Activated T-cell treated with anti-CD3 and anti-CD28 coated beads, Interleukin-2, amount 50 U/mL, for 72 hours (primary cell): ENCODE measurements at regions not wholly inside any gene's neighbourhood (a gene's known extent, or its start where the extent isn't known, plus 50 kb on each side); places are given as distances from the start of the nearest gene placed in this dataset.
A peak's percentile ranks its signal among the peaks of the same experiment; 100 is the strongest.
"Not testable (repeated sequence)": the region's sequence is repeated elsewhere in the genome, so short reads cannot be mapped to it uniquely, and the experiment has no call there.

ENCODE experiments used
- ATAC-seq, 2 donors: fragments of 150-1000 bp; cut with Tn5 transposase; replicated peaks in 1 of 2; 2 replicates each; pipeline ENCODE4 v1.10.0; 2021; ENCODE audit warnings: moderate library complexity in 2 of 2, mild to moderate bottlenecking in 1 of 2
- DNase-seq, 2 donors: peaks; one replicate each; pipeline ENCODE4 v3.0.0; 2021 to 2022; ENCODE audit warnings: mixed read lengths in 1 of 2
- H3K27ac Mint-ChIP-seq: one replicate; pipeline ENCODE4 v1.8.0; 2022; ENCODE audit warnings: mild to moderate bottlenecking, moderate library complexity, mixed read lengths
- H3K27me3 Mint-ChIP-seq: one replicate; pipeline ENCODE4 v1.8.0; 2022; ENCODE audit warnings: low read depth, mixed read lengths
- H3K36me3 Mint-ChIP-seq, 2 donors: one replicate each; pipeline ENCODE4 v1.8.0; 2022; ENCODE audit warnings: mixed read lengths in 2 of 2, mild to moderate bottlenecking in 1 of 2; ENCODE audit not compliant: insufficient read depth in 2 of 2
- H3K4me1 Mint-ChIP-seq: one replicate; pipeline ENCODE4 v1.8.0; 2022; ENCODE audit warnings: low read depth, mixed read lengths
- H3K4me3 Mint-ChIP-seq, 2 donors: one replicate each; pipeline ENCODE4 v1.8.0; 2022; ENCODE audit warnings: mild to moderate bottlenecking in 2 of 2, mixed read lengths in 2 of 2, moderate library complexity in 2 of 2
- H3K9me3 Mint-ChIP-seq, 2 donors: one replicate each; pipeline ENCODE4 v1.8.0; 2022; ENCODE audit warnings: mixed read lengths in 2 of 2

DNA sequence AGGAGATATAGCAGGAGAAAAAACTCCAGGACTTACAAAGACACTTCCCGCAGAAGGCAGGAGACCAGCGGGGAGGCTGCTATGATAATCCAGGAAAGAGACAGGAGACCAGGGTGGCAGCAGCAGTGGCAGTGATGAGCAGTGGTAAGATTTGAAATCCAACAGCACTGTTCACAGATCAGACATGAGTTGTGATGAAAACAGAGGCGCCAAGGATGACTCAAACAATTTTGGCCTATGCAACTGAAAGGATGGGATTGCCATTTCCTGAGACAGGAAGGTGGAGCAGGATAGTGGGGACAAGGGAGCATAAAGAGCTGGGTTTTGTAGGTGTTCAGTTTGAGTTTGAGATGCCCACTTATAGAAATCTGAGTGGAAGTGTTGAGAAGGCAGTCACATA is 108.6 kb upstream of the DYRK2 start:
- no peak for ATAC-seq
- no peaks in the 10 kb centered on the region for H3K27me3 Mint-ChIP-seq
- H3K36me3 Mint-ChIP-seq = no peaks in the 10 kb centered on the region
- H3K9me3 Mint-ChIP-seq = no peaks in the 10 kb centered on the region
- H3K27ac Mint-ChIP-seq = no peak overlapping the region
- no peak overlapping the region for H3K4me3 Mint-ChIP-seq
- H3K4me1 Mint-ChIP-seq = peaks cover 14% of the 10 kb centered on the region
- no peak for DNase-seq

DNA sequence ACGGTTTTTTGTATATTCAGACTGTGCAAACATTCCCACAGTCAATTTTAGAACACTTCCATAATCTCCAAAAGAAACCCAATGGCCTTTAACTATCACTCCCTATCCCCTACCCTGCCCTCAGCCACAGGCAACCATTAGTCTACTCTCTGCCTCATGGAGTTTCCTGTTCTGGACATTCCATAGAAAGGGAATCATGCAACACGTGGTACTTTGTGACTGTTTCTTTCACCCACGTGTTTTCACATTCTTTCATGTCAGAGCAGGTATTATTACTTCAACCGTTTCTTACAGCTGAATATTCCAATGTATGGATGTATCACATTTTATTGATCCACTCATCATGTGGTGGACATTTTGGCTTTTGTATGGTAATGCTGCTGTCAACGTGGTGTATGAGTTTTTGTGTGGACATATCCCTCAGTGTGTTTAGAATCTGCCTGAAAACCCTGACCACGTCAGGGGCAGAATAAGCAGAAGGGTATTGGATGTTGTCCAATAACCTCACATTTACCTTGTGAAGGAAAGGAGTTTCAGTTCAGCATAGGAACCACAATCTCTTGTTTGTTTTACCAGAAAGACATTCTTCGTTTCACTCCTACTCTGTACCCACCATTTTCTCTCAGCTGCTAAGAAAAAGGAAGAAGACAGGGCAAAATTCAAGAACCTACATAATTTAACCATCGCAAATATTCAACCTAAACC is 107.5 kb upstream of the DYRK2 start:
- Mint-ChIP-seq H3K4me3 (peak overlapping the region in 1 of 2 donors; percentile 1), H3K36me3 (no peaks in the 10 kb centered on the region), H3K9me3 (no peaks in the 10 kb centered on the region), H3K4me1 (peaks cover 19% of the 10 kb centered on the region), H3K27ac (no peak overlapping the region), H3K27me3 (no peaks in the 10 kb centered on the region)
- DNase-seq (no peak), ATAC-seq (no peak)

DNA sequence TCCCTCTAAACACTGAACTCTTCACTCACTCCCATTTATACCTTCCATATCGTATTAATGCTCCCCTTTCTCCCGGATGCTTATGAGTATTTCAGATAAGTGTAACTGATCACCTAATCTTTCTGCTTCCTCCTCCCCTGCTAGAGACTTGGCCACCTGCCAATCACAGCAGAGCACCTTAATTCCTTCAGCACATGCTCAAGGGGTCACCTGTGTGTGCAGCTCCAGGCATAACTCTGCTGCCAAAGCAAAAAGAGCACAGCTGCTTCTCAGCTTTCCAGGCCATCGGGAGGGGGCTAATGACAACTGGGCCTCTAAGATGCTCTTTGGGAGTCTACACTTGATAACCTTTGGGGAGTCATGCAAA is 106.9 kb upstream of the DYRK2 start:
- DNase-seq = no peak

DNA sequence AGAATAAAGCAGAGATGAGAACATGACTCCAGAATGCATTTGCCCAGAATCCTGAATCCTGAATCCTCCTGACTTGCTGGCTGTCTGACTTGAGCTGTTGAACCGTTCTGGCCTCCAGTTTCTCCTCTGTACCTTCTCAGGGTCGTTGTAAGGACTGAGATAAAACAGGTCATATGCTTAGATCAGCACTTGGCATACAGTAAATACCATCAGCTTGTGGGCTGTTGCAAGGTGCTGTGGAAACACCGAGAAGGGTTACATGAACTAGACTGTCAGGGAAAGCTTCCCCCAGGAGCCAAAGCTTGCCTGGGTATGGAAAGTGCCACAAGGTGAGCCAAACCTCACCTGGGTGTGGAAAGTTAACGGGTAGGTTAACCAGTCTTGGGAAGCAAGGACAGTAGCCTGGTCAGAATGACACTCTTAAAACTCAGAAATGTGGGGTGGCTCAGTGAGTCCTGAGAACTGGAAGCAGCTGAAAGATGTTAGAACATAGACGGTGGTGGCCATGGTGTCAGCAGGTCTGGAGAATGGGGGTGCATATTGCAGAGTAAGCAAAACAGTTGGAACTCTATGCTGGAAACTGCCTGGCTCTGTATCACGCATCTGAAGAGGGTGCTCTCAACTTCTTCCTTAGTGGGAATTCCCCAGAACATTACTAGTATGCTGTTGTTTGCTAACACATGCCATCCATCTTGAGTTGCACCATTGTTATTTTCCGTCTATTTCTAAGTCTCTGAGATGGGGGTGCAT is 105.3 kb upstream of the DYRK2 start:
- no peaks in the 10 kb centered on the region for H3K9me3 Mint-ChIP-seq
- no peak overlapping the region for H3K4me3 Mint-ChIP-seq
- no peaks in the 10 kb centered on the region for H3K27me3 Mint-ChIP-seq
- ATAC-seq (no peak), DNase-seq (no peak)
- H3K36me3 Mint-ChIP-seq = no peaks in the 10 kb centered on the region
- H3K4me1 Mint-ChIP-seq = peaks cover 19% of the 10 kb centered on the region
- H3K27ac Mint-ChIP-seq = no peak overlapping the region

More for the DNA sequence above, 106.9 kb upstream of the DYRK2 start:
- Mint-ChIP-seq H3K4me3 (peak overlapping the region; percentile 1 to 35), H3K27me3 (no peaks in the 10 kb centered on the region), H3K9me3 (no peaks in the 10 kb centered on the region), H3K4me1 (peaks cover 19% of the 10 kb centered on the region), H3K27ac (no peak overlapping the region), H3K36me3 (no peaks in the 10 kb centered on the region)
- ATAC-seq = no peak

DNA sequence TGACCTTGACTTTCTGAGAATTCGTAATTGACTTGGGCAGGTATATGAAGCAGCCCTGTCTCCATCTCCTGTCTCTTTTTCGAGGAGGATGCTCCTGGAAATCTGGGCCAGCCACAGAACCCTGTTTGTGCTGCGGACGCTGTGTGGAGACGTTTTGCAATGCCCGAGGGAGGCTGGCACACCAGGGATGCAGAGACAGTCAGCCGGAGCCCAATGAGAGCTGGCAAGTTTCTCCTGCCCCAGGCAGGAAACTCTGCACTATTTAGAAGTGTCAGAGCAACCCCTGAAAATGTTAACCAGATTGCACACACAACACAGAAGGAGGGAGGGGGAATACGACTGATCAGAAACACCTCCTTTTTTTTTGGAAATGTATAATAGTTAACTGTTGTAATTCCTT is 103.2 kb upstream of the DYRK2 start:
- Mint-ChIP-seq H3K4me3 (no peak overlapping the region), H3K36me3 (no peaks in the 10 kb centered on the region), H3K27me3 (no peaks in the 10 kb centered on the region), H3K27ac (no peak overlapping the region), H3K4me1 (peaks cover 19% of the 10 kb centered on the region), H3K9me3 (no peaks in the 10 kb centered on the region)
- DNase-seq (no peak), ATAC-seq (no peak)

DNA sequence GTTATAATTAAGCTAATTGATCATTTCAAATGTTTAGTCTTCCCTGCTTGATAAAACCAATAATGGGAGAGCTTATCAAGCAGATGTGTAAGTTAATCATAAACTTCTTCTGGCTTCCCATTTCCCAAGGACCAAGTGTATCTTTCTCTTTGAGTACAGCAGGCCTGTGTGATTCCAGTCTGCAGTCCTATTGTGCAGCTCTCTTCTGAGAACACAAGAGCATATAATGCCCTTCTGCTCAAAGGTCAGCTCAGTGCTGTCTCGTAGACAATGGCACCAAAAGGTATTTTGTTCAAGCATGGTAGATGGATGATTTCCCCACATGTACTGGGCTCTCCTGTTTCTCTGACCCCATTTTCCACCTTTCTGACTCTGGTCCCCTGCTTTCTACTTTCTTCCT is 101.8 kb upstream of the DYRK2 start:
- Mint-ChIP-seq H3K36me3 (no peaks in the 10 kb centered on the region), H3K4me3 (no peak overlapping the region), H3K4me1 (peaks cover 6% of the 10 kb centered on the region), H3K9me3 (peaks cover 0 to 4% of the 10 kb centered on the region in 2 donors), H3K27me3 (no peaks in the 10 kb centered on the region), H3K27ac (no peak overlapping the region)
- ATAC-seq = no peak
- no peak for DNase-seq

DNA sequence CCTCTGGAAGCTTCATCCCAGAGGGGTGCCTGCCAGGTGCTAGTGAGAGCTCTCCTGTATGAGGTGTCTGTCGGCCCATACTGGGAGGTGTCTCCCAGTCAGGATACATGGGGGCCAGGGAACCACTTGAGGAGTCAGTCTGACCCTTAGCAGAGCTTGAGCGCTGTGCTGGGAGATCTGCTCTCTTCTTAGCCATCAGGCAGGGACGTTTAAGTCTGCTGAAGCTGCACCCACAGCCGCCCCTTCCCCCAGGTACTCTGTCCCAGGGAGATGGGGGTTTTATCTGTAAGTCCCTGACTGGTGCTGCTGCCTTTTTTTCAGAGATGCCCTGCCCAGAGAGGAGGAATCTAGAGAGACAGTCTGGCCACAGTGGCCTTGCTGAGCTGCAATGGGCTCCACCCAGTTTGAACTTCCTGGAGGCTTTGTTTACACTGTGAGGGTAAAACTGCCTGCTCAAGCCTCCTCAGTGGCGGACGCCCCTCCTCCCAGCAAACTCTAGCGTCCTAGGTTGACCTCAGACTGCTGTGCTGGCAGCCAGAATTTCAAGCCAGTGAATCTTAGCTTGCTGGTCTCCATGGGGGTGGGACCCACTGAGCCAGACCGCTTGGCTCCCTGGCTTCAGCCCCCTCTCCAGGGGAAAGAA is 93.3 kb upstream of the DYRK2 start:
- not testable (repeated sequence) for H3K9me3 Mint-ChIP-seq, H3K4me1 Mint-ChIP-seq, H3K4me3 Mint-ChIP-seq, H3K36me3 Mint-ChIP-seq, H3K27me3 Mint-ChIP-seq
- ATAC-seq (peak in 1 of 2 donors; percentile 59), DNase-seq (peak; percentile 8 to 30)
- peak overlapping the region; percentile 42 for H3K27ac Mint-ChIP-seq

DNA sequence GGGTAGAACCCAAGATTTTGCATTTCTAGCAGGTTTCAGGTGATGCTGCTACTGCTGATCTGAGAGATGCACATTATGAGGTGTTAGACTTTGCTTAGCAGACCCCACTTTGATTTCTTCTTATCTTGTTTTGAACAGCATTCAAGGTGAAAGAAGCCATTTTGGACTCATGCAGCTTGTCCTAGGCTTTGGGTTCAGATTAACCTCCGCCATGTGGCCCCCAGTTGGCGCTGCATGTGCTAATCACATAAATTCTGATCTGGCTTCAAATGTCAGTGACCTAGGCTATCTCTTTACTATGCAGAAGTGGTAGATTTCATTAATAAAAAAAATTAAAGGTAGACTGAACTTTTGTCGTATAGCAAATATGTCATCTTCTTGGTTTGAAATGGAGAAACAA is 89.8 kb upstream of the DYRK2 start:
- Mint-ChIP-seq H3K4me3 (no peak overlapping the region), H3K27ac (no peak overlapping the region), H3K27me3 (no peaks in the 10 kb centered on the region), H3K9me3 (peaks cover 0 to 4% of the 10 kb centered on the region in 2 donors), H3K4me1 (no peaks in the 10 kb centered on the region), H3K36me3 (peaks cover 0 to 4% of the 10 kb centered on the region in 2 donors)
- no peak for DNase-seq
- no peak for ATAC-seq

DNA sequence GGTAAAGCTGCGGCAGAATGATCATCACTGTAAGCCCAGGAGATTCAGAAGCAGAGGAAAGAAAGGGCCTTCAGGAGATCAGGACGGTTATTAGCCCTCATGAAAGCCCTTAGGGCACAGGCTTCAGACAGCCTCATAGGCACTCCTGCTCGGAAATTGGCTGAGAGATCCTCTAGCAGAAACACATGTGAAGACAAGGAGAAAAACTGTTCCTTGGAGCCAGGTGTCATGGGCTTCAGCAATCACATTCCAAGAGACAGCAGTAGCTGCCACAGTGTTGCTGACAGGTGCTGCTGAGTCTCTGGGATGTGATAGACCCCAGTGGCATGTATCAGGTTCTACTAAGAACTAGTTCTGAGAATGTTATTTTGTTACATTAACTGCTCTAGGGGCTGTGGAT is 88.8 kb upstream of the DYRK2 start:
- H3K27me3 Mint-ChIP-seq = no peaks in the 10 kb centered on the region
- H3K36me3 Mint-ChIP-seq = peaks cover 0 to 4% of the 10 kb centered on the region in 2 donors
- ATAC-seq (no peak), DNase-seq (no peak)
- peaks cover 2 to 7% of the 10 kb centered on the region in 2 donors for H3K9me3 Mint-ChIP-seq
- H3K4me3 Mint-ChIP-seq = no peak overlapping the region
- H3K27ac Mint-ChIP-seq = no peak overlapping the region
- no peaks in the 10 kb centered on the region for H3K4me1 Mint-ChIP-seq

DNA sequence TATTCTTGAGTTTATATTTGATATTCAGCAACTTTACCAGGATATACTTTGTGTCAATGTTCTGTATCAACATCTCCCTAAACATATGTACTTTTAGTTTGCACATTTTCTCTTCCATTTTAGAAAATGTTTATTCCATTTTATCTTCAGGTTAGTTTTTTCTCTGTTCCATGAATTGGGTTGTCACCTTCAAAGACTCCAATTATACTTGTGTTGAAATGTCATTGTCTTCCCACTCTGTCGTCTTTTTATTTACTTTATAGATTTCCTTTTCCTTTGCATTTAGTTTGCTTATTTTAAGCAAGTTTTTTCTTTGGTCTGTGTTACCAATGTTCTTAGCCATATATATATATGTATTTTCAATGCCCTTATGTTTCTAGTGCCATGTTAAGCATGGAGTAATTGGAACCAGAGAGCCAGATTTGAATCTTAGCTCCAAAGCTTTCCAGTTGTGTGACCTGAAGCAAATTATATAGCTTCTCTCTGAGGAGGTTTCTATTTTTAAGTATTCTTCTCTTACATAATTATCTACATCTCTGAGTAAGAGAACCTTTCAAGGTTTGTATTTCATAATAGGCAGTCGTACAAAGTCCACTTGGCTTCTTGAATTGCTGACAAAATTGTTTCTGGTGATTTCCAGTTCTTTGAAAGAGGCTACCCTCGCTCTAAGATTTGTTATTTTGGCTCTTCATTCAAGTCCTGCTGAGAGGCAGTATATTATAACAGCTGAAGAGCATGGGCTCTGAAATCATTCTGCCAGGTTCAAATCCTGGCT is 85.8 kb upstream of the DYRK2 start:
- no peak for ATAC-seq
- H3K4me3 Mint-ChIP-seq = no peak overlapping the region
- no peaks in the 10 kb centered on the region for H3K4me1 Mint-ChIP-seq
- DNase-seq = no peak
- H3K9me3 Mint-ChIP-seq = peaks cover 2 to 10% of the 10 kb centered on the region in 2 donors
- no peak overlapping the region for H3K27ac Mint-ChIP-seq
- peaks cover 0 to 7% of the 10 kb centered on the region in 2 donors for H3K36me3 Mint-ChIP-seq
- no peaks in the 10 kb centered on the region for H3K27me3 Mint-ChIP-seq

DNA sequence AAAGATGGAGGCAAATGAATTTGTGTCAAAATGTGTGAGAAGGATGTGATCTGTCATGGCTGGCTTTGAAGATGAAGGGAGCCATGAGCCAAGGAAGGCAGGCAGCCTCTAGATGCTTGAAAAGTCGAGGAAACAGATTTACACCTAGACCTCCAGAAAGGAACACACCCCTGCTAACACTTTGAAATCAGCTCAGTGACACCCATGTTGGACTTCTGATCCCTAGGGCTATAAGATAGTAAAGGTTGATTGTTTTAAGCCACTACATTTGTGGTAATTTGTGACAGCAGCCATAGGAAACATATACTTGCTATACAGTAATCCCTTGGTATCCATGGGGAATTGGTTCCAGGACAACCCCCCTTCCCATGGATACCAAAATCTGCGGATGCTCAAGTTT is 80.5 kb upstream of the DYRK2 start:
- H3K36me3 Mint-ChIP-seq = peaks cover 0 to 2% of the 10 kb centered on the region in 2 donors
- peaks cover 2 to 8% of the 10 kb centered on the region in 2 donors for H3K9me3 Mint-ChIP-seq
- H3K4me3 Mint-ChIP-seq = no peak overlapping the region
- ATAC-seq = no peak
- H3K27me3 Mint-ChIP-seq = no peaks in the 10 kb centered on the region
- no peak for DNase-seq
- H3K27ac Mint-ChIP-seq = no peak overlapping the region
- peaks cover 6% of the 10 kb centered on the region for H3K4me1 Mint-ChIP-seq

DNA sequence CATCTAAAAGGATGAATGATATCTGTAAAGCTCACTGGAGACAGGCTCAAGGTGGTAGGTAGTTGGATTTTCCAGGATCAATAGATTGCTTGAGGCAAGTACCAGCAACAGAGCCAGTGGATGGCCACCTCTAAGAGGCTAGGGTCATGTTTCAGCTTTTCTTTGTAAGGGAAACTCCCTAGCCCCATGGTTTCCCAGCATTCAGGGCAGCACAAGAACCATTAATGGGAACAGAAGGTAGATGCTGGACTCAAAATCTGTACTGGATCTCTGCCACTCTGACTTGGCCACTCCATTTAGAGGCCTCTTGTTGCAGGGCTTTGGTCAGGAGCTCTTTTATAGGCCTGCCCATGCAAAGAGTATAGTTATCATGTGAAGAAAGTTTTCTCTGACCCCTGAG is 76.1 kb upstream of the DYRK2 start:
- H3K27ac Mint-ChIP-seq = no peak overlapping the region
- no peaks in the 10 kb centered on the region for H3K36me3 Mint-ChIP-seq
- peaks cover 6% of the 10 kb centered on the region for H3K4me1 Mint-ChIP-seq
- no peaks in the 10 kb centered on the region for H3K27me3 Mint-ChIP-seq
- DNase-seq (no peak), ATAC-seq (no peak)
- H3K9me3 Mint-ChIP-seq = peaks cover 4% of the 10 kb centered on the region in 2 donors
- no peak overlapping the region for H3K4me3 Mint-ChIP-seq

DNA sequence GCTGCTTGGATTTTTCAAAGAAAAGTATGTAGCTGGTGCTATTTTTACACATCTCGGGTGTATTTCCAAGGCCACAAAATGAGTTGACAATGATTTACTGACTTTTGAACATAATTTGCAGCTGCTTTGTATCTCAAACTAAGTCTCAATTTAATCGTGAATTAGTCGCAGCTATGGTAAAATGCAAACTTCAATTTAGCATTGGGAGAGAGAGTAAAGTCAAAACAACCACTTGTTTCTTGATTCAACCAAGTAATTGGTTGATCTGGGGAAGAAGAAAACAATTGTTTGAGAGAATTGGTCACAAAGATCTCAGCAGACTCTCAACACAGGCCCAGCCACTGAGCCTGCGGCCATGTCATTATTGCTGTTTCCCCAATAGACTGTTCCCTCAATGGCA is 75.0 kb upstream of the DYRK2 start:
- DNase-seq (no peak), ATAC-seq (no peak)
- H3K36me3 Mint-ChIP-seq = no peaks in the 10 kb centered on the region
- H3K9me3 Mint-ChIP-seq = peaks cover 4 to 7% of the 10 kb centered on the region in 2 donors
- H3K4me3 Mint-ChIP-seq = no peak overlapping the region
- no peaks in the 10 kb centered on the region for H3K27me3 Mint-ChIP-seq
- peaks cover 7% of the 10 kb centered on the region for H3K4me1 Mint-ChIP-seq
- H3K27ac Mint-ChIP-seq = no peak overlapping the region
